Smooth muscle cell of the brain vasculature (primary cell): ENCODE measurements at regions not wholly inside any gene's neighbourhood (a gene's known extent, or its start where the extent isn't known, plus 50 kb on each side); places are given as distances from the start of the nearest gene placed in this dataset.
"Not testable (repeated sequence)": the region's sequence is repeated elsewhere in the genome, so short reads cannot be mapped to it uniquely, and the experiment has no call there.

Experiments
- DNase-seq: peaks from one replicate; pipeline ENCODE4 v3.0.0-alpha.2; 2012; ENCODE audit warnings: low read depth, low spot score

DNA sequence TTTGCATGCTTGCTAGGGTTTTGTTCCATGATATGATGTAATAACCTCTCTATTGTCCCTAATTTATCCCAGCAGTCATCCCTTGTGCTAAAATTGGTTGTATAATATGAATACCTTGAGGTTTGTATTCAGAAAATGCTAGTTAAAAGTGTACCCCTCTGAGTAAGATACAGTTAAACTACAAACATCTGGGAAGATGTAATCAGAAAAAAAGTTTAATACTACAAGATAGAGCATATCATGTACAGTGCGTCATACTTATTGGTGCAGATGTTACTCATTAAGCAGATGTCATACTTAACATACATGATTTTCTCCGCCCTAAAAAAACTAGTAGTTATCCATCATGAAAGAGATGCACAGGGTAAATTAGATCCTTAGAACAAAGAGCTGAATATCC is 336.1 kb upstream of the KCND2 start:
- no peak for DNase-seq

DNA sequence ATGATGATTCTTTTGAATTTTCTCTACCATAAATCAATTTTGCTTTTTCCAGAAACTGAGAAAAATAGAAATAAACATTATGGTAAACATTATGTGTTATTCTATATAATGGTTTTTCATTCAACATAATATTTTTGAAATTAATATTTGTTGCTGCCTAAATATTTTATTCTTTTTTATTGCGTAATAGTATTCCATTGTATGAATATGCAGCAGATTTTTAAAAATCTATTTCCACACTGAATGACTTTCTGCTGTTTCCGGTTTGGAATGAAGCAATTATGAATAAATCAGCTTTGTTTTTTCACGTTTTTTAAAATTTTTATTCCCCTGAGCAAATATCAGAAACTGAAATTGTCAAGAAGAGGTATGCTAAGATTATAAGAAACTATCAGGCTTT is 335.2 kb upstream of the KCND2 start:
- no peak for DNase-seq

GRCh38 chr7:119943942-119944600 is 328.9 kb upstream of the KCND2 start:
- DNase-seq, result no peak

DNA sequence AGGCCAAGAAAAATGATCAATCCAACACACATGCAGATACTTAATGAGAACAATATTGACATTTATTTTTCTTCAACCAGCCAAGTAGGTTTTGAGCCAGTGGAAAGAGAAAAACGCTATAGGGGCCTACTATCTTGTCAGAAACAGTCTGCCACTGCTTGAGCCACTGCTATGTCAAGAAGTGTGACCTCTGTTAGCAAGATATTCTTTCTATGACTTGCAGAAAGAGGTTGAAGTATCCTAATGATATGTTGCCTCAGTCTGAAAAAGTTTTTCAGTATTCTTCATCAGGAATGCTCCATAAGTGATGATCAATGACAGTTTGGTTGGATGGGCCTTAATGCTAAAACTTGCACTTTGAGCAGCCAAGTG is 328.4 kb upstream of the KCND2 start:
- DNase-seq, result no peak

DNA sequence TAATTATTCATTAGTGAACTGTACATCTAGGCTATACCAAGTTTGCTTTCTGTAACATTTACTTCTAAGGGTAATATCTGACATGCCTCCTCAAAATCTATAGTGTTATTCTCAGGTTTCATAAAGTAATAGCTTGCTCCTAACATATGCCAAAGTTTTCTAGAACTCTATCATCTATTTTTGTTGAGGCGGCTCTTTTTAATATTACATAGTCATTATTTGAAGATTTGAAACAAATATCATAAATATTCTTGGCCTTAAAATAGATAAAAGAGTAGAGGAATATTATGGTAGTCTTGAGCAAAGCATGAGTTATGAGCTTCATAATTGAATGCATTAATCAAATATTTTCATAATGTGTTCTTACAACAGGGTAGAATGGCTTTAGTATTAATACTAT is 327.2 kb upstream of the KCND2 start:
- no peak for DNase-seq

DNA sequence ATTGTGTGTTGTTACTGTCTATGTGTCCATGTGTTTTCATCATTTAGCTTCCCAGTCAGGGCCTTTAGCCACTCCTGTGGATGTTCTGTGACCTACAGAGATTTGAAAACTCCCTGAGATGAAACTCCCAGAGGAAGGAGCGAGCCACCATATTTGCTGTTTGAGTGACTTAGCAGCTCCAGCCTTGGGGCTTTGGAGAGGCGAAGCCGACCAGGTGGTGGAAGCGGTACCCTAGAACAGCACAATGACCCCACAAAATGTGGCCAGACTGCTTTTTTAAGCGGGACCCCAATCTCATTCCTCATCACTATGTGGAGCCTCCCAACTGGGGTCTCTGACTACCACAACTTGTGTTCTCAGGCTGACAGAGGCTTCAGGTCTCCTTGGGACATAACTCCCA is 323.9 kb upstream of the KCND2 start:
- no peak for DNase-seq

- not testable (repeated sequence) for DNase-seq
Measured at GRCh38 chr7:119950390-119951041, 322.5 kb upstream of the KCND2 start.

GRCh38 chr7:119951614-119952013 is 321.4 kb upstream of the KCND2 start:
- DNase-seq, result not testable (repeated sequence)

DNA sequence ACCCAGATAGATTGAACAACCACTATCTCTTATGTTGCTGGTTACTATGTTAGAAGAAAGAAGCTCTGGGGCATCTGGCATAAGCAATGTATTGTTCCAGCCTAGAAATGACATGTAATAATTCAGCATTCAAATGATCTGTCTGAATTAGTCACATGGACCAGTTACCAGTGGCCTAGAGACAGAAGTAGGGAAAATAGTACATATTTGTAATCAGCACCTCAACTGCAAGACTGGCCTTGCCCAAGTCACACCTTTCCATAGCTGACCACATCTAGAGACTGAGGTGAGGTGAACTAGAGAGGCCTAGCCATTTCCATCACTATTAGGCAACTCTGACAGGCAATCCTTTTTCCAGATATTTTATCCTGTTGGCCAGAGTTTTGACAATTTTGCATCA is 315.6 kb upstream of the KCND2 start:
- DNase-seq, result no peak

- DNase-seq, result no peak
Measured at GRCh38 chr7:119959811-119960210, 313.2 kb upstream of the KCND2 start.

- DNase-seq, result no peak
Measured at GRCh38 chr7:119963654-119964053, 309.3 kb upstream of the KCND2 start.

GRCh38 chr7:119964065-119964464 is 308.9 kb upstream of the KCND2 start:
- DNase-seq, result no peak

GRCh38 chr7:119964788-119965542 is 308.0 kb upstream of the KCND2 start:
- no peak for DNase-seq

DNA sequence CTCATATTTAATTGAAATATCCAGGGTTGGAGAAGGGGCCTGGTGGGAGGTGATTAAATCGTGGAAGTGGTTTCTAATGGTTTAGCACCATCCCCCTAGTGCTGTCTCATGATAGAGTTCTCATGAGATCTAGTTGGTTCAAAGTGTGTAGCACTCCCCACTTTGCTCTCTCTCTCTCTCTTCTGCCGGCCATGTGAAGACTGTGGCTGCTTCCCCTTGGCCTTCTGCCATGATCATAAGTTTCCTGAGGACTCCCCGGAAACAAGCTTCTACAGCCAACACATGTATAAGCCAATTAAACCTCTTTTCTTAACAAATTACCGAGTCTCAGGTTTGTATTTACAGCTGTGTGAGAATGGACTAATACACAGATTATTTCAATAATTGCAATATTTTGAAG is 305.8 kb upstream of the KCND2 start:
- DNase-seq, result no peak

DNA sequence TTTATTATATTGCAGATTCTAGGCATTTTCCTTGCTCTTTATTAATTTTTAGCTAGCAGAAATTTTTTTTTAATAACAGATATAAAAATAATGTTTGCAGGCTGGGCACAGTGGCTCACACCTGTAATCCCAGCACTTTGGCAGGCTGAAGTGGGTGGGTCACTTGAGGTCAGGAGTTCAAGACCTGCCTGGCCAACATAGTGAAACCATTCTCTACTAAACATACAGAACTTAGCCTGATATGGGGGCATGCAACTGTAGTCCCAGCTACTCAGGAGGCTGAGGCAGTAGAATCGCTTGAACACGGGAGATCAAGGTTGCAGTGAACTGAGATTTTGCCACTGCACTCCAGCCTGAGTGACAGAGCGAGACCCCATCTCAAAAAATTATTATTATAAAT is 304.6 kb upstream of the KCND2 start:
- DNase-seq, result not testable (repeated sequence)

- no peak for DNase-seq
Measured at GRCh38 chr7:119969054-119969453, 303.9 kb upstream of the KCND2 start.

- no peak for DNase-seq
Measured at GRCh38 chr7:119969763-119970162, 303.2 kb upstream of the KCND2 start.

- DNase-seq, result no peak
Measured at GRCh38 chr7:119974972-119975371, 298.0 kb upstream of the KCND2 start.

- no peak for DNase-seq
Measured at GRCh38 chr7:119982884-119983283, 290.1 kb upstream of the KCND2 start.

DNA sequence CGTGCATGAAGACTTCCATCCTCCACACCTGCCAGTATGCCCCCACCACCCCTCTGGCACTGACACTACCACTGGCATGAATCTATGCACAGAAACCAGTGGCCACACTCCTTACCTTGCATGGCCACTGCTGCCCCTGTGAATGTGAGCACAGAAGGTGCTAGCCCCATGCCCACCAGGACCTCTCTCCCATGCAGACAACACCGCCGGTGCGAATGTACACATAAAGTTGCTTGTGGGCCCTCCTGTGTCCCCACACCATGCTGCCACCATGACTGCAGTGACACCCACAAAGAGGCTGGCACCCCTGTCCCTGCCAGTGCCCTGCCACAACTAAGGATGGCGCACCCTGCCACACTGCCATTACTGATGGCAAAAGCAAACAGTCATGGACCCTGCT is 289.5 kb upstream of the KCND2 start:
- DNase-seq, result no peak

- no peak for DNase-seq
Measured at GRCh38 chr7:119984247-119984646, 288.7 kb upstream of the KCND2 start.

GRCh38 chr7:119988401-119988800 is 284.6 kb upstream of the KCND2 start:
- no peak for DNase-seq

DNA sequence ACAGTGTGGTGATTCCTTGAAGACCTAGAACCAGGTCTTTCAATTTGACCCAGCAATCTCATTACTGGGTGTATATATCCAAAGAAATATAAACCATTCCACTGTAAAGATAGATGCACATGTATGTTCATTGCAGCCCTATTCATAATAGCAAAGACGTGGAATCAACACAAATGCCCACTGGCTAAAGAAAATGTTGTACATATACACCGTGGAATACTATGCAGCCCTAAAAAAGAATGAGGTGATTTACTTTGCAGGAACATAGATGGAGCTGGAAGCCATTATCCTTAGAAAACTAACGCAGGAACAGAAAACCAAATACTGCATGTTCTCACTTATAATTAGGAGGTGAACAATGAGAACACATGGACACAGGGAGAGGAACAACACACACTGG is 278.0 kb upstream of the KCND2 start:
- no peak for DNase-seq
